Activated CD8-positive, alpha-beta T cell treated with anti-CD3 and anti-CD28 coated beads for 36 hours (primary cell): ENCODE measurements at regions not wholly inside any gene's neighbourhood (a gene's known extent, or its start where the extent isn't known, plus 50 kb on each side); places are given as distances from the start of the nearest gene placed in this dataset.

Experiments used
- ATAC-seq: fragments of 200-7000 bp; cut with Tn5 transposase; one replicate; pipeline ENCODE4 v1.10.0; 2021; ENCODE audit warnings: mild to moderate bottlenecking, moderate library complexity
- CTCF ChIA-PET: fragments of 350-600 bp; sonication (Branson Sonifier 250); formaldehyde crosslinking; loops from one replicate; lab custom pipeline; 2021; ENCODE audit warnings: antibody characterized with exemption; lab: Charles Lee
- POLR2A ChIA-PET: fragments of 350-600 bp; sonication (Branson Sonifier 250); formaldehyde crosslinking; loops from one replicate; lab custom pipeline; 2021; ENCODE audit warnings: antibody characterized with exemption; lab: Charles Lee
- DNase-seq: peaks from one replicate; pipeline ENCODE4 v3.0.0-alpha.2; 2020
- H3K27ac Mint-ChIP-seq: one replicate; pipeline ENCODE4 v1.8.0; 2021; ENCODE audit warnings: mild to moderate bottlenecking, mixed read lengths
- H3K27me3 Mint-ChIP-seq: one replicate; pipeline ENCODE4 v1.8.0; 2021; ENCODE audit warnings: mixed read lengths
- H3K36me3 Mint-ChIP-seq: one replicate; pipeline ENCODE4 v1.8.0; 2021; ENCODE audit warnings: low read depth, mixed read lengths
- H3K4me1 Mint-ChIP-seq: one replicate; pipeline ENCODE4 v1.8.0; 2021; ENCODE audit warnings: low read depth, mixed read lengths
- H3K4me3 Mint-ChIP-seq: one replicate; pipeline ENCODE4 v1.8.0; 2021; ENCODE audit warnings: mild to moderate bottlenecking, moderate library complexity, mixed read lengths
- H3K9me3 Mint-ChIP-seq: one replicate; pipeline ENCODE4 v1.8.0; 2021; ENCODE audit warnings: mixed read lengths
- intact Hi-C: fragments of 100-400 bp; cut with micrococcal nuclease; formaldehyde crosslinking; loops from one replicate; pipeline ENCODE4 v1.10.0; 2022
- TF ChIP-seq, protein P1 (sequence below): fragments of 200-600 bp; IDR thresholded peaks from one replicate; pipeline ENCODE4 v1.8.0; 2022; ENCODE audit warnings: antibody characterized with exemption, mild to moderate bottlenecking

DNA sequence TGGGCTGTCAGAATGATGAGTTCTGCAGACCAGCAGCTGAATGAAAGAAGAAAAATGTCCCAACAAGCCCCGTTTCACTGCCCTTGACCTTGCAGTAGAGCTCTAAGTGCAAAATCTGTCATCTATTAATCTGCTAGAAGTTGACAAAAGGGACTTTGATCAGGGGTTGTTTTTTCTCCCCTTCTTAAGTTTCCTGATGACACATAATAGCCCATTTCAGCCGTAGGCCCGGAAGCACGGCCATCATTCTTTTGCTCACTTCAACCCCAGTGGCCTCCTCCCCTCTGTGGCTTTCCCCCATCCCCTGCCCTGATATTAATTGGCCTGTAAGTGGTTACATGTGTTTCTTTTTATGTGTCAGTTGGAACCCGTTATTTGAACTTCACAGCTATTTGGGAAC lies 298.9 kb downstream of the RPLP1 start:
- Mint-ChIP-seq H3K27me3 (peaks cover 11% of the 10 kb centered on the region), H3K4me1 (peaks cover 58% of the 10 kb centered on the region), H3K9me3 (peaks cover 22% of the 10 kb centered on the region), H3K36me3 (peaks cover 17% of the 10 kb centered on the region), H3K27ac (no peak overlapping the region), H3K4me3 (no peak overlapping the region)
- TF ChIP-seq, protein P1, sequence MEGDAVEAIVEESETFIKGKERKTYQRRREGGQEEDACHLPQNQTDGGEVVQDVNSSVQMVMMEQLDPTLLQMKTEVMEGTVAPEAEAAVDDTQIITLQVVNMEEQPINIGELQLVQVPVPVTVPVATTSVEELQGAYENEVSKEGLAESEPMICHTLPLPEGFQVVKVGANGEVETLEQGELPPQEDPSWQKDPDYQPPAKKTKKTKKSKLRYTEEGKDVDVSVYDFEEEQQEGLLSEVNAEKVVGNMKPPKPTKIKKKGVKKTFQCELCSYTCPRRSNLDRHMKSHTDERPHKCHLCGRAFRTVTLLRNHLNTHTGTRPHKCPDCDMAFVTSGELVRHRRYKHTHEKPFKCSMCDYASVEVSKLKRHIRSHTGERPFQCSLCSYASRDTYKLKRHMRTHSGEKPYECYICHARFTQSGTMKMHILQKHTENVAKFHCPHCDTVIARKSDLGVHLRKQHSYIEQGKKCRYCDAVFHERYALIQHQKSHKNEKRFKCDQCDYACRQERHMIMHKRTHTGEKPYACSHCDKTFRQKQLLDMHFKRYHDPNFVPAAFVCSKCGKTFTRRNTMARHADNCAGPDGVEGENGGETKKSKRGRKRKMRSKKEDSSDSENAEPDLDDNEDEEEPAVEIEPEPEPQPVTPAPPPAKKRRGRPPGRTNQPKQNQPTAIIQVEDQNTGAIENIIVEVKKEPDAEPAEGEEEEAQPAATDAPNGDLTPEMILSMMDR, result no peak
- POLR2A ChIA-PET, result interaction anchor here (0.6 to 1.3 kb wide), 2 partner anchors 9 to 390 kb away, joined by 3 to 4 read pairs; no protein-coding TSS in a partner anchor
- intact Hi-C loops, result loop anchor here (10.0 kb wide), 2 partner anchors 177 to 493 kb away; no protein-coding TSS in a partner anchor
- no peak for DNase-seq
- no peak for ATAC-seq
- CTCF ChIA-PET, result interaction anchor here (0.7 to 1.5 kb wide), 2 partner anchors 11 to 23 kb away, joined by 3 to 7 read pairs; no protein-coding TSS in a partner anchor

DNA sequence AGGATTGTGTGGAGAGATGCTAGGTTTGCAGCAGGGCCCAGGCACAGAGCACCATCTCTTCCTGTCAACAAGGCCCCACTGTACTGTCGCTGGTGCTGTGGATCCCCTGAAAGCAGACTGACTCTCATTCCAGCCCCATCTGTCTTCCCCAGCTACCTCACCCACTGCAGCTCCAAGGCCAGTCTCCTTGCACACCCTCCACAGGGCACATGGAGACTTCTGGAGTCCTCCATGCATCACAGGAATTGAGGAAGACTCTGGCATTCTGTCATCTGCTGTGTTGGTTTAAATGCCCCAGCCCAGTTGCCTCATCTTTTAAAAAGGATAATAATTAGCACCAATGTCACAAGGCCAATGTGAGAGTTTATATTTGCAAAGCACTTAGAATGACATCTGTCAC lies 301.2 kb downstream of the RPLP1 start:
- peaks cover 22% of the 10 kb centered on the region for H3K9me3 Mint-ChIP-seq
- no peak overlapping the region for H3K4me3 Mint-ChIP-seq
- intact Hi-C loops, result loop anchor here (10.0 kb wide), 2 partner anchors 179 to 491 kb away; no protein-coding TSS in a partner anchor
- no peak overlapping the region for H3K27ac Mint-ChIP-seq
- peaks cover 73% of the 10 kb centered on the region for H3K4me1 Mint-ChIP-seq
- TF ChIP-seq, protein P1, result no peak
- ChIA-PET POLR2A (interaction anchor here (0.9 to 1.5 kb wide), 3 partner anchors 9 to 56 kb away, joined by 3 to 6 read pairs (median 5); no protein-coding TSS in a partner anchor), CTCF (interaction anchor here (1.0 to 2.4 kb wide), 3 partner anchors 9 to 25 kb away, joined by 4 to 7 read pairs (median 4); no protein-coding TSS in a partner anchor)
- H3K27me3 Mint-ChIP-seq, result peaks cover 5% of the 10 kb centered on the region
- DNase-seq (no peak), ATAC-seq (no peak)
- peaks cover 20% of the 10 kb centered on the region for H3K36me3 Mint-ChIP-seq

DNA sequence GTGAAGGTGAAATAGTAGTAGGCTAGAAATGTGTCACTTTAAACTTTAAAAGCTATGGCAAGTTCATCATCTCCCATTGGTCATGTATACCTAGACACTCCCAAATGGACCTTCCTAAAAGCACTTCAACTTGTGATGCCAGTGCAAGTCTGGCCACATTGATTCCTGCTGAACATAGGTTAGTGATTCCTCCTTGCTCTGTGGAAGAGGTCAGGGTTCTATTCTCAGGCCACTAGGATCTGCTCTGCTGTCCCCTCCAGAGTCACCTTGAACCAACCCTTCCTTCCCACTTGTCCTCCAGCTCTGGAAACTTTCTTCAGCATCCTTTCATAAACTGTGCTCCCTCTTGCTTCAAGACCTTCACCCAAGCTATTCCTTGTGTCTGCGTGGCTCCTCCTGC lies 301.7 kb downstream of the RPLP1 start:
- CTCF ChIA-PET, result interaction anchor here (0.6 to 2.4 kb wide), 5 partner anchors 9 to 342 kb away, joined by 3 to 7 read pairs (median 4); no protein-coding TSS in a partner anchor
- H3K9me3 Mint-ChIP-seq, result peaks cover 25% of the 10 kb centered on the region
- no peak overlapping the region for H3K27ac Mint-ChIP-seq
- TF ChIP-seq, protein P1, result no peak
- peaks cover 76% of the 10 kb centered on the region for H3K4me1 Mint-ChIP-seq
- DNase-seq (no peak), ATAC-seq (no peak)
- H3K27me3 Mint-ChIP-seq, result peaks cover 6% of the 10 kb centered on the region
- H3K4me3 Mint-ChIP-seq, result no peak overlapping the region
- intact Hi-C loops, result loop anchor here (10.0 kb wide), 2 partner anchors 180 to 490 kb away; no protein-coding TSS in a partner anchor
- H3K36me3 Mint-ChIP-seq, result peaks cover 24% of the 10 kb centered on the region
- POLR2A ChIA-PET, result interaction anchor here (0.9 to 1.0 kb wide), 2 partner anchors 34 to 56 kb away, joined by 3 to 5 read pairs; no protein-coding TSS in a partner anchor

DNA sequence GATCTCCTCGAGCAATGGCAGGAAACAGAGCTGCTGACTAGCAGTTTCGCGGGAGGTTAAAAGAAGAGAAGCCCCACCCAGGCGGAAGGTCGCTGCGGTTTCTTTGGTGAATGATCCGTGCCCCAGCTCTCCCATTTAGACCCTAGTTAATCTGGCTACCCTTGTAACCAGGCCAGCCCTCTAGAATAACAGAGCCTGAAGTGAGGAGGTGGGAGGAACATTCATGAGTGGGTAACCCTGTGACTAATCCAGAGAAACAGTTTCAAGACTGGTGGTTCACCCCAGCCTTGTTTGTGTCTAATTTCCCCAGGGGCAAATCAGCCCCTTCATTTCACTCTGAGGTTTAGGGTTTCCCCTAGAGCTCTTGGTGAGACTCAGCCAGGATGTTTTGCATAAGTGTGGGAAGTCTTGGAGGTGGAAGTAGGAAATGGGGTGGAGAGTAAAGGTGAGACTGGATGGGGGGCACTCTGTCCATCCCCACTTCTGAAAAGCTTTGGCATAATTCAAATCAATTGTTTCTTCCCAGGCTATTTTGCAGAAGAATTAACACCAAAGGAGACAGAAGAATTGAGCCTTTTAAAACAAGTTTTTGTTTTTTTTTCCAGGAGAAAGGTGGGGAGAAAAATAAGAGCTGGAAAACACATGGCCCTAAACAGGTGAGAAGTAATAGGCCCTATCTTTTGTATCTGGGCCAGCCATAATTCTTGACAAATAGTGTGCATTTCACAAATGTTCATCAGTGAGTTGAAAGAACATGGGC lies 303.1 kb downstream of the RPLP1 start:
- intact Hi-C loops, result loop anchor here (5.0 to 10.0 kb wide), 5 partner anchors 181 to 732 kb away; partner anchors contain the start of gene TLE3
- ChIA-PET POLR2A (interaction anchor here (0.7 to 5.3 kb wide), 11 partner anchors 8 to 779 kb away, joined by 3 to 34 read pairs (median 3); partner anchors contain the start of genes RPLP1 and TLE3), CTCF (interaction anchor here (1.8 to 2.4 kb wide), 2 partner anchors 12 to 340 kb away, joined by 4 to 7 read pairs; no protein-coding TSS in a partner anchor)
- H3K9me3 Mint-ChIP-seq, result peaks cover 26% of the 10 kb centered on the region
- peaks cover 27% of the 10 kb centered on the region for H3K36me3 Mint-ChIP-seq
- TF ChIP-seq, protein P1, result no peak
- H3K27me3 Mint-ChIP-seq, result peaks cover 6% of the 10 kb centered on the region
- DNase-seq (peak; percentile 95), ATAC-seq (peak; percentile 73)
- H3K4me1 Mint-ChIP-seq, result peaks cover 79% of the 10 kb centered on the region
- H3K27ac Mint-ChIP-seq, result peak overlapping the region; percentile 88
- peak overlapping the region; percentile 19 for H3K4me3 Mint-ChIP-seq
